ENCODE measurements at regions not wholly inside any gene's neighbourhood (a gene's known extent, or its start where the extent isn't known, plus 50 kb on each side); places are given as distances from the start of the nearest gene placed in this dataset.

DNA sequence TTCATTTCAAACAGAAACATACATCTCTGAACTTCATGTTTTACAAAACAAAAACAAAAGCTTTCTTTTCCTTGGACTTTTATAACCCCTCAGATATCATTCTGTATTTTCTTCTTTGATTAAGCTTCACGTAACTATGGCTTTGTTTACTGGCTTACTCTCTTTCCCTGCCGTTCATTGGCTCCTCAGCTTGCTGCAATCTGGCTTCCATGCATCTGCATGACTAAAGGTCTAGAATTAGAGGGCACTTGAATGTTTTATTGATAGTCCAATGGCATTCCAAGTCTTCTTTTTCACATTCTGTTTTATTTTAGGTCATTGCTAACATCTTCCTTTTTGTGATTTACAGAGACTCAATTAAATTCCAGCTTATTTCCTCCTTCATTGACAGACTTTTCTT lies 487.6 kb downstream of the GRXCR1 start:
- H3K36me3 ChIP-seq (ENCODE audit: control insufficient read depth, insufficient read depth, low read length): no peaks in the 10 kb centered on the region
- ChIA-PET CTCF (ENCODE audit: low intra/inter-chr PET ratio) (no interaction called here), POLR2A (no interaction called here)
- H3K27ac ChIP-seq (ENCODE audit: extremely low read depth, low read depth, low read length): no peak overlapping the region
- in situ Hi-C loops (cut with MboI): no loop called here
- no peaks in the 10 kb centered on the region for H3K9me3 ChIP-seq (replicated peaks; ENCODE audit: control insufficient read depth, insufficient read depth, low read depth, low read length)
- FAIRE-seq (no peak), DNase-seq (ENCODE audit: extremely low read depth in 1 of 4, low spot score in 3 of 4) (no peak), ATAC-seq (no peak)
- no peak overlapping the region for H3K4me2 ChIP-seq (ENCODE audit: insufficient read depth, low read length)
- no peaks in the 10 kb centered on the region for H3K4me1 ChIP-seq (replicated peaks in 1 of 2; ENCODE audit: control insufficient read depth in 2 of 2, insufficient read depth in 2 of 2, low read length in 2 of 2)
- no TSS peak for BruUV-seq (replicated peaks)
- no peaks in the 10 kb centered on the region for H4K20me1 ChIP-seq (replicated peaks; ENCODE audit: control insufficient read depth, insufficient read depth, low read length)
- intact Hi-C loops (cut with micrococcal nuclease): no loop called here
- 0% methylated on average over 2 of the region's 2 CpGs for WGBS (ENCODE audit: insufficient coverage, low coverage, missing lambda C conversion rate)
- TF ChIP-seq, protein P1, sequence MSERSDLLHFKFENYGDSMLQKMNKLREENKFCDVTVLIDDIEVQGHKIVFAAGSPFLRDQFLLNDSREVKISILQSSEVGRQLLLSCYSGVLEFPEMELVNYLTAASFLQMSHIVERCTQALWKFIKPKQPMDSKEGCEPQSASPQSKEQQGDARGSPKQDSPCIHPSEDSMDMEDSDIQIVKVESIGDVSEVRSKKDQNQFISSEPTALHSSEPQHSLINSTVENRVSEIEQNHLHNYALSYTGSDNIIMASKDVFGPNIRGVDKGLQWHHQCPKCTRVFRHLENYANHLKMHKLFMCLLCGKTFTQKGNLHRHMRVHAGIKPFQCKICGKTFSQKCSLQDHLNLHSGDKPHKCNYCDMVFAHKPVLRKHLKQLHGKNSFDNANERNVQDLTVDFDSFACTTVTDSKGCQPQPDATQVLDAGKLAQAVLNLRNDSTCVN (CRISPR knock-in tag; IDR thresholded peaks at IDR 0.05): no peak
- no peak overlapping the region for H3K4me3 ChIP-seq
- no peaks in the 10 kb centered on the region for H3K27me3 ChIP-seq (ENCODE audit: control insufficient read depth in 2 of 2, insufficient read depth in 2 of 2, low read length in 2 of 2)
- H3K9ac ChIP-seq (ENCODE audit: insufficient read depth in 1 of 2, low read depth in 2 of 2, low read length in 2 of 2): no peak overlapping the region
- H3K79me2 ChIP-seq (ENCODE audit: control insufficient read depth, insufficient read depth, low read length): no peaks in the 10 kb centered on the region
- no peak overlapping the region for H2AFZ ChIP-seq (ENCODE audit: low read depth, low read length)
- no peaks in the 10 kb centered on the region for H3K9me1 ChIP-seq (ENCODE audit: control insufficient read depth, insufficient read depth, low read length)

DNA sequence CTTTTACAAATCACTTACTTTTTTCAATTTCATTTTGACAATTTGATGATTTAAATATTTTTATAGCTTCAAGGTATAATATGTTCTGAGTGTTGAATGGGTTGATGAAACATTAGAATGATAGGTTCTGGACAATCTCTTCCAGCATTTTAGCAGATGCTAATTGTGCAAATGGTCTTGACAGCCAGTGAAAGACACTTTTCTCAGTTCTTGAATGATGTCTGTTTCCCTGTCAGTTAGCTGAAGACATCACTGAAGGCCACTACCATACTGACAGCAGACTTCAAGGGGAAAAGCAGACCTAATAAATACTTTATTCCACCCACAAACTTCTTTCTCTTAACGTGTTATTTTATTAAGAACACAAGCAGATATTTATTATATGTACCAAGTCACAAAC lies 498.6 kb downstream of the GRXCR1 start:
- CTCF ChIA-PET (ENCODE audit: low intra/inter-chr PET ratio): no interaction called here
- ATAC-seq (no peak), DNase-seq (ENCODE audit: extremely low read depth in 1 of 4, low spot score in 3 of 4) (no peak), FAIRE-seq (no peak)
- POLR2A ChIA-PET: no interaction called here
- Histone ChIP-seq H3K9me3 (replicated peaks; ENCODE audit: control insufficient read depth, insufficient read depth, low read depth, low read length) (no peaks in the 10 kb centered on the region), H4K20me1 (replicated peaks; ENCODE audit: control insufficient read depth, insufficient read depth, low read length) (no peaks in the 10 kb centered on the region), H3K27me3 (ENCODE audit: control insufficient read depth in 2 of 2, insufficient read depth in 2 of 2, low read length in 2 of 2) (no peaks in the 10 kb centered on the region), H3K4me2 (ENCODE audit: insufficient read depth, low read length) (no peak overlapping the region), H3K9me1 (ENCODE audit: control insufficient read depth, insufficient read depth, low read length) (no peaks in the 10 kb centered on the region), H3K79me2 (ENCODE audit: control insufficient read depth, insufficient read depth, low read length) (no peaks in the 10 kb centered on the region), H3K27ac (ENCODE audit: extremely low read depth, low read depth, low read length) (no peak overlapping the region), H3K4me1 (replicated peaks in 1 of 2; ENCODE audit: control insufficient read depth in 2 of 2, insufficient read depth in 2 of 2, low read length in 2 of 2) (no peaks in the 10 kb centered on the region), H3K9ac (ENCODE audit: insufficient read depth in 1 of 2, low read depth in 2 of 2, low read length in 2 of 2) (no peak overlapping the region), H3K36me3 (ENCODE audit: control insufficient read depth, insufficient read depth, low read length) (no peaks in the 10 kb centered on the region), H2AFZ (ENCODE audit: low read depth, low read length) (no peak overlapping the region), H3K4me3 (no peak overlapping the region)
- in situ Hi-C loops (cut with MboI): no loop called here
- intact Hi-C loops (cut with micrococcal nuclease): no loop called here
- WGBS (ENCODE audit: insufficient coverage, low coverage, missing lambda C conversion rate): 0% methylated on average over 1 of the region's 1 CpG
- BruUV-seq (replicated peaks): no TSS peak
- TF ChIP-seq NRF1 (conservative IDR thresholded peaks at IDR 0.05 in 1 of 2, IDR thresholded peaks at IDR 0.05 in 1 of 2): no peak
- TF ChIP-seq ZBTB8A (IDR thresholded peaks at IDR 0.05; ENCODE audit: partially characterized antibody): no peak
- TF ChIP-seq, protein P2, sequence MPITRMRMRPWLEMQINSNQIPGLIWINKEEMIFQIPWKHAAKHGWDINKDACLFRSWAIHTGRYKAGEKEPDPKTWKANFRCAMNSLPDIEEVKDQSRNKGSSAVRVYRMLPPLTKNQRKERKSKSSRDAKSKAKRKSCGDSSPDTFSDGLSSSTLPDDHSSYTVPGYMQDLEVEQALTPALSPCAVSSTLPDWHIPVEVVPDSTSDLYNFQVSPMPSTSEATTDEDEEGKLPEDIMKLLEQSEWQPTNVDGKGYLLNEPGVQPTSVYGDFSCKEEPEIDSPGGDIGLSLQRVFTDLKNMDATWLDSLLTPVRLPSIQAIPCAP (CRISPR knock-in tag; IDR thresholded peaks at IDR 0.05; ENCODE audit: borderline replicate concordance): no peak
- TF ChIP-seq, protein P3, sequence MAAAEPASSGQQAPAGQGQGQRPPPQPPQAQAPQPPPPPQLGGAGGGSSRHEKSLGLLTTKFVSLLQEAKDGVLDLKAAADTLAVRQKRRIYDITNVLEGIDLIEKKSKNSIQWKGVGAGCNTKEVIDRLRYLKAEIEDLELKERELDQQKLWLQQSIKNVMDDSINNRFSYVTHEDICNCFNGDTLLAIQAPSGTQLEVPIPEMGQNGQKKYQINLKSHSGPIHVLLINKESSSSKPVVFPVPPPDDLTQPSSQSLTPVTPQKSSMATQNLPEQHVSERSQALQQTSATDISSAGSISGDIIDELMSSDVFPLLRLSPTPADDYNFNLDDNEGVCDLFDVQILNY (CRISPR knock-in tag; IDR thresholded peaks at IDR 0.05): no peak
- TF ChIP-seq BDP1 (IDR thresholded peaks at IDR 0.05; ENCODE audit: insufficient read depth, insufficient read length): no peak
- TF ChIP-seq, protein P4, sequence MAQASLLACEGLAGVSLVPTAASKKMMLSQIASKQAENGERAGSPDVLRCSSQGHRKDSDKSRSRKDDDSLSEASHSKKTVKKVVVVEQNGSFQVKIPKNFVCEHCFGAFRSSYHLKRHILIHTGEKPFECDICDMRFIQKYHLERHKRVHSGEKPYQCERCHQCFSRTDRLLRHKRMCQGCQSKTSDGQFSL (CRISPR knock-in tag; IDR thresholded peaks at IDR 0.05): no peak
- TF ChIP-seq, protein P4 (tag; IDR thresholded peaks at IDR 0.05): no peak
- no peak for TF ChIP-seq NCOA6 (IDR thresholded peaks at IDR 0.05)
- no peak for TF ChIP-seq RHOXF2B (CRISPR knock-in tag; conservative IDR thresholded peaks at IDR 0.05)
- no peak for TF ChIP-seq ARID2 (IDR thresholded peaks at IDR 0.05)
- no peak for TF ChIP-seq KLF13 (tag; IDR thresholded peaks at IDR 0.05; ENCODE audit: borderline replicate concordance, low read depth)
